ENCODE measurements at regions not wholly inside any gene's neighbourhood (a gene's known extent, or its start where the extent isn't known, plus 50 kb on each side); places are given as distances from the start of the nearest gene placed in this dataset.

DNA sequence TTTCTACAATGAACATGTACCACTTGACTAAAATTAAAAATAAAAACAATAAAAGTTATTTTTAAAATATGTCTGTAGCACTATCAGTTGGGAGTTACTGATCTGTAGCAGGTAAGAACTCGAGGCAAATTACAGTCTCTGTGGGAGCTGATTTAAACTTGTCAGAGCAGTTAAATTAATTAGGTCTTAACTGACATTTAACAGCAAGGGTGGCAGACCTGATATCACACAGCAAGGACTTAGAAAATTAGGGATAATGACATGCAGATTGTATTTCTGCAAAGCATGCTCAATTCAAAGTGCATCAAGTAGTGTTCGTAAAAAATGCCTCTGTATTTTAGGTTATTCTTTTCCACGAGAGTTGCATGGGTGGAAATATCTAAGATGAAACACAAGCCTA is 208.9 kb downstream of the SPATA18 start:
- Histone ChIP-seq H2BK120ac (replicated peaks; ENCODE audit: low read depth, low read length) (no peak overlapping the region), H3K56ac (replicated peaks; ENCODE audit: insufficient read length, low read depth, low read length) (no peak overlapping the region)
- no peak for FAIRE-seq

More for the DNA sequence above, 208.9 kb downstream of the SPATA18 start:
- H3K4me2 ChIP-seq (ENCODE audit: insufficient read depth in 1 of 2, low read depth in 2 of 2, low read length in 2 of 2): no peak overlapping the region
- no peak overlapping the region for H3K4me3 ChIP-seq (ENCODE audit: extremely low read depth in 1 of 4, insufficient read depth in 2 of 4, low read depth in 3 of 4, low read length in 4 of 4)
- H3K4ac ChIP-seq (replicated peaks; ENCODE audit: insufficient read length, low read depth, low read length): no peak overlapping the region
- no peak overlapping the region for H3K14ac ChIP-seq (ENCODE audit: insufficient read length)
- H3K4me1 ChIP-seq (replicated peaks in 1 of 4; ENCODE audit: control insufficient read depth in 3 of 4, insufficient read depth in 4 of 4, low read length in 3 of 4): no peaks in the 10 kb centered on the region
- no peak overlapping the region for H2BK12ac ChIP-seq (ENCODE audit: low read depth, low read length)
- H4K91ac ChIP-seq (replicated peaks; ENCODE audit: insufficient read length, low read length): no peak overlapping the region
- H4K20me1 ChIP-seq (replicated peaks in 1 of 2; ENCODE audit: control insufficient read depth in 1 of 2, insufficient read depth in 2 of 2, low read length in 2 of 2): no peaks in the 10 kb centered on the region
- H3K9me3 ChIP-seq (ENCODE audit: insufficient read depth in 2 of 2, low read depth in 1 of 2, low read length in 1 of 2): no peaks in the 10 kb centered on the region
- H2AFZ ChIP-seq (ENCODE audit: low read length): no peak overlapping the region
- TF ChIP-seq ZNF274 (IDR thresholded peaks at IDR 0.05; ENCODE audit: borderline replicate concordance, extremely low read depth, low read length) (no peak), GTF2F1 (IDR thresholded peaks at IDR 0.05; ENCODE audit: borderline replicate concordance, low read depth, low read length) (no peak), BACH1 (IDR thresholded peaks at IDR 0.05; ENCODE audit: low read length) (no peak), KDM5A (IDR thresholded peaks at IDR 0.05; ENCODE audit: low read length) (no peak), SP4 (IDR thresholded peaks at IDR 0.05; ENCODE audit: low read length) (no peak), CTBP2 (IDR thresholded peaks at IDR 0.05; ENCODE audit: borderline replicate concordance, insufficient read depth, insufficient read length, low read length) (no peak), SAP30 (IDR thresholded peaks at IDR 0.05; ENCODE audit: insufficient read depth, insufficient replicate concordance, low read length) (no peak)
- H3K79me2 ChIP-seq (ENCODE audit: control insufficient read depth in 1 of 2, insufficient read depth in 2 of 2, low read length in 2 of 2): no peaks in the 10 kb centered on the region
- 85% methylated on average over 3 of the region's 3 CpGs; no CpG with 5 or more reads in 1 of the 2 experiments for WGBS, 2 experiments (ENCODE audit: extremely low coverage in 1 of 2, insufficient coverage in 1 of 2, insufficient read length in 1 of 2, insufficient replicate concordance in 2 of 2, low coverage in 1 of 2, low lambda C conversion rate in 2 of 2, missing lambda C conversion rate in 1 of 2)
- no peak for DNase-seq (ENCODE audit: low read depth in 1 of 2, low spot score in 2 of 2)
- no peak overlapping the region for H2BK15ac ChIP-seq (ENCODE audit: low read length)
- ChIA-PET CTCF (ENCODE audit: partially characterized antibody) (interaction anchor here (0.6 to 1.7 kb wide), 5 partner anchors 11 to 1053 kb away, joined by 3 to 4 read pairs (median 3); no protein-coding TSS in a partner anchor), POLR2A (ENCODE audit: partially characterized antibody) (no interaction called here)
- no peaks in the 10 kb centered on the region for H3K36me3 ChIP-seq (ENCODE audit: control insufficient read depth in 2 of 4, insufficient read depth in 4 of 4, low read length in 3 of 4)
- no peak overlapping the region for H3K9ac ChIP-seq (replicated peaks in 1 of 4; ENCODE audit: extremely low read depth in 1 of 4, low read depth in 3 of 4, low read length in 3 of 4)
- no peaks in the 10 kb centered on the region for H3K27me3 ChIP-seq (replicated peaks in 1 of 4; ENCODE audit: control insufficient read depth in 3 of 4, extremely low read depth in 1 of 4, insufficient read depth in 3 of 4, low read length in 3 of 4)
- H3K27ac ChIP-seq (ENCODE audit: low read depth, low read length): no peak overlapping the region
- H3K23me2 ChIP-seq (ENCODE audit: low read depth, low read length): no peaks in the 10 kb centered on the region
- no peaks in the 10 kb centered on the region for H3K79me1 ChIP-seq (ENCODE audit: low read depth, low read length)
- no peak overlapping the region for H3K18ac ChIP-seq (ENCODE audit: extremely low read depth, low read length)
- no peak overlapping the region for H4K5ac ChIP-seq (ENCODE audit: insufficient read length, low read depth, low read length)
- H2AK5ac ChIP-seq (ENCODE audit: low read depth, low read length): no peak overlapping the region
- H4K8ac ChIP-seq (ENCODE audit: extremely low read depth, insufficient read depth, low read length): no peak overlapping the region
- H2BK5ac ChIP-seq (ENCODE audit: low read depth, low read length): no peak overlapping the region
- no peak overlapping the region for H3K23ac ChIP-seq (ENCODE audit: insufficient read length)
- H2BK20ac ChIP-seq (ENCODE audit: low read length): no peak overlapping the region

All from H1 (cell line).